ENCODE measurements at regions not wholly inside any gene's neighbourhood (a gene's known extent, or its start where the extent isn't known, plus 50 kb on each side); places are given as distances from the start of the nearest gene placed in this dataset.

DNA sequence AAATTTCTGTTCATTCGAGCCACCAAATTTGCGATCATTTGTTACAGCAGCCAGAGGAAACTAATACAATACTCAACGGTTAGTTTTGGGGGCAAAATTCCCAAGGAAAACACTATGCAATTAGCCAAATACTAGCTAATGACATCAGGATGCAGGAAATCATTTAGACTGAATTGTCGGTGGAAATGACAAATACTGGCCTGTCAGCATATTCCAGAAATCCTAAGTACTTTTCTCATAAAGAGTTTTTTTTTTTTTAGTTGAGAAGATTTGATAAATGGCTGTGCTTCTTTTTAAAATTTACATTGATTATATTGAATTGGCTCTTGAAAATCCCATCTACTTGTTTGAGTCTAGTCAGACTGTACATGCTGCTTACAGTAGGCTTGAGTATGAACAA, 410.1 kb downstream of the SUCLG1 start:
- TF ChIP-seq NR2C1 (IDR thresholded peaks at IDR 0.05) (no peak), BCL11A (IDR thresholded peaks at IDR 0.05; ENCODE audit: low read depth, low read length) (no peak)
- TF ChIP-seq, protein P1, sequence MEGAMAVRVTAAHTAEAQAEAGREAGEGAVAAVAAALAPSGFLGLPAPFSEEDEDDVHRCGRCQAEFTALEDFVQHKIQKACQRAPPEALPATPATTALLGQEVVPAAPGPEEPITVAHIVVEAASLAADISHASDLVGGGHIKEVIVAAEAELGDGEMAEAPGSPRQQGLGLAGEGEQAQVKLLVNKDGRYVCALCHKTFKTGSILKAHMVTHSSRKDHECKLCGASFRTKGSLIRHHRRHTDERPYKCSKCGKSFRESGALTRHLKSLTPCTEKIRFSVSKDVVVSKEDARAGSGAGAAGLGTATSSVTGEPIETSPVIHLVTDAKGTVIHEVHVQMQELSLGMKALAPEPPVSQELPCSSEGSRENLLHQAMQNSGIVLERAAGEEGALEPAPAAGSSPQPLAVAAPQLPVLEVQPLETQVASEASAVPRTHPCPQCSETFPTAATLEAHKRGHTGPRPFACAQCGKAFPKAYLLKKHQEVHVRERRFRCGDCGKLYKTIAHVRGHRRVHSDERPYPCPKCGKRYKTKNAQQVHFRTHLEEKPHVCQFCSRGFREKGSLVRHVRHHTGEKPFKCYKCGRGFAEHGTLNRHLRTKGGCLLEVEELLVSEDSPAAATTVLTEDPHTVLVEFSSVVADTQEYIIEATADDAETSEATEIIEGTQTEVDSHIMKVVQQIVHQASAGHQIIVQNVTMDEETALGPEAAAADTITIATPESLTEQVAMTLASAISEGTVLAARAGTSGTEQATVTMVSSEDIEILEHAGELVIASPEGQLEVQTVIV (IDR thresholded peaks at IDR 0.05; ENCODE audit: borderline replicate concordance, partially characterized antibody), result no peak
- no TSS peak for BruUV-seq (replicated peaks)
- ATAC-seq, result no peak
- no peak for FAIRE-seq
- no peaks in the 10 kb centered on the region for H3K9me3 ChIP-seq (replicated peaks; ENCODE audit: control insufficient read depth, insufficient read depth, low read length)
- H3K79me2 ChIP-seq (ENCODE audit: control insufficient read depth, insufficient read depth, low read length), result no peaks in the 10 kb centered on the region
- ChIA-PET CTCF (no interaction called here), SMC1A (ENCODE audit: uncharacterized antibody, unreplicated experiment) (interaction anchor here (0.8 to 1.3 kb wide), 2 partner anchors 20 to 244 kb away, joined by 3 to 5 read pairs; no protein-coding TSS in a partner anchor), RAD21 (ENCODE audit: unreplicated experiment) (no interaction called here), POLR2A (no interaction called here)
- H3K4me3 ChIP-seq, result no peak overlapping the region
- no peak overlapping the region for H2AFZ ChIP-seq (ENCODE audit: control insufficient read depth, low read depth, low read length)
- no peak overlapping the region for H3K9ac ChIP-seq (ENCODE audit: control insufficient read depth, insufficient read depth, low read length)
- H3K4me1 ChIP-seq (ENCODE audit: control insufficient read depth, insufficient read depth, low read length), result no peaks in the 10 kb centered on the region
- no peaks in the 10 kb centered on the region for H3K36me3 ChIP-seq (ENCODE audit: control insufficient read depth in 2 of 2, insufficient read depth in 2 of 2, low read length in 1 of 2)
- in situ Hi-C loops (cut with MboI), result no loop called here
- intact Hi-C loops (cut with micrococcal nuclease; ENCODE audit: unreplicated experiment), result no loop called here
- H3K27ac ChIP-seq (ENCODE audit: control insufficient read depth, insufficient read depth), result no peak overlapping the region
- 29% methylated on average over 4 of the region's 4 CpGs for WGBS (ENCODE audit: insufficient coverage, insufficient replicate concordance, low lambda C conversion rate, missing lambda C conversion rate)
- H3K4me2 ChIP-seq (ENCODE audit: control insufficient read depth, insufficient read depth), result no peak overlapping the region
- DNase-seq (ENCODE audit: low read depth, low spot score), result no peak
- no peaks in the 10 kb centered on the region for H4K20me1 ChIP-seq (ENCODE audit: control insufficient read depth, insufficient read depth)
- no peaks in the 10 kb centered on the region; a peak in 1 of 4 replicates for H3K27me3 ChIP-seq (replicated peaks in 1 of 2; ENCODE audit: control insufficient read depth in 2 of 2, insufficient read depth in 2 of 2, low read length in 1 of 2)

DNA sequence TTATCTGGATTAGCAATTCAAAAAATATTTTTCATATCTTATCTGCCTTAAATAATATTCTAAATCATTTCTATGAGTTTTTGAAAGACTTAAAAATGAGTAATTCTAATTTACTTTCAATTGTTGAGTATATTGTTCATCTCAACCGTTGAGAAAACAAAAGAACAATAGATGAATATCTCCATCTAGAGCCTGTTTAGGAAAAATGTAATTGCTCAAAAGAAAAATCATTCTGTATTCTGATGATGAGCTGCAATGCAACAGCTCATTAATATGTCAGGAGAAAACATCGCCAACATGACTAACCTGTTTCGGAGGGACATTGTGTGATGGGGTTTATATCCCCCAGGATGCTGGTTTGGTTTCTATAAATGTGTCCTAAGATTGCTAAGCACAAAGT, 417.6 kb downstream of the SUCLG1 start:
- intact Hi-C loops (cut with micrococcal nuclease; ENCODE audit: unreplicated experiment) (no loop called here), in situ Hi-C loops (cut with MboI) (no loop called here)
- ChIA-PET SMC1A (ENCODE audit: uncharacterized antibody, unreplicated experiment) (interaction anchor here (0.9 kb wide), 1 partner anchor 9 kb away, joined by 3 read pairs; no protein-coding TSS in a partner anchor), RAD21 (ENCODE audit: unreplicated experiment) (no interaction called here), CTCF (interaction anchor here (1.8 kb wide), 1 partner anchor 19 kb away, joined by 5 read pairs; no protein-coding TSS in a partner anchor), POLR2A (no interaction called here)
- Histone ChIP-seq H3K9ac (ENCODE audit: control insufficient read depth, insufficient read depth, low read length) (no peak overlapping the region), H3K9me3 (replicated peaks; ENCODE audit: control insufficient read depth, insufficient read depth, low read length) (no peaks in the 10 kb centered on the region), H3K4me3 (no peak overlapping the region), H3K79me2 (ENCODE audit: control insufficient read depth, insufficient read depth, low read length) (no peaks in the 10 kb centered on the region), H3K4me1 (ENCODE audit: control insufficient read depth, insufficient read depth, low read length) (no peaks in the 10 kb centered on the region), H3K4me2 (ENCODE audit: control insufficient read depth, insufficient read depth) (no peak overlapping the region), H4K20me1 (ENCODE audit: control insufficient read depth, insufficient read depth) (no peaks in the 10 kb centered on the region), H2AFZ (ENCODE audit: control insufficient read depth, low read depth, low read length) (no peak overlapping the region), H3K27me3 (replicated peaks in 1 of 2; ENCODE audit: control insufficient read depth in 2 of 2, insufficient read depth in 2 of 2, low read length in 1 of 2) (no peaks in the 10 kb centered on the region; a peak in 1 of 4 replicates), H3K36me3 (ENCODE audit: control insufficient read depth in 2 of 2, insufficient read depth in 2 of 2, low read length in 1 of 2) (no peaks in the 10 kb centered on the region), H3K27ac (ENCODE audit: control insufficient read depth, insufficient read depth) (no peak overlapping the region)
- ATAC-seq (no peak), DNase-seq (ENCODE audit: low read depth, low spot score) (no peak), FAIRE-seq (no peak)
- BruUV-seq (replicated peaks), result no TSS peak
- no peak for TF ChIP-seq SIX5 (IDR thresholded peaks at IDR 0.05; ENCODE audit: low read depth, low read length, severe bottlenecking)
- TF ChIP-seq MXI1 (IDR thresholded peaks at IDR 0.05; ENCODE audit: low read depth, low read length), result no peak
- TF ChIP-seq, protein P2, sequence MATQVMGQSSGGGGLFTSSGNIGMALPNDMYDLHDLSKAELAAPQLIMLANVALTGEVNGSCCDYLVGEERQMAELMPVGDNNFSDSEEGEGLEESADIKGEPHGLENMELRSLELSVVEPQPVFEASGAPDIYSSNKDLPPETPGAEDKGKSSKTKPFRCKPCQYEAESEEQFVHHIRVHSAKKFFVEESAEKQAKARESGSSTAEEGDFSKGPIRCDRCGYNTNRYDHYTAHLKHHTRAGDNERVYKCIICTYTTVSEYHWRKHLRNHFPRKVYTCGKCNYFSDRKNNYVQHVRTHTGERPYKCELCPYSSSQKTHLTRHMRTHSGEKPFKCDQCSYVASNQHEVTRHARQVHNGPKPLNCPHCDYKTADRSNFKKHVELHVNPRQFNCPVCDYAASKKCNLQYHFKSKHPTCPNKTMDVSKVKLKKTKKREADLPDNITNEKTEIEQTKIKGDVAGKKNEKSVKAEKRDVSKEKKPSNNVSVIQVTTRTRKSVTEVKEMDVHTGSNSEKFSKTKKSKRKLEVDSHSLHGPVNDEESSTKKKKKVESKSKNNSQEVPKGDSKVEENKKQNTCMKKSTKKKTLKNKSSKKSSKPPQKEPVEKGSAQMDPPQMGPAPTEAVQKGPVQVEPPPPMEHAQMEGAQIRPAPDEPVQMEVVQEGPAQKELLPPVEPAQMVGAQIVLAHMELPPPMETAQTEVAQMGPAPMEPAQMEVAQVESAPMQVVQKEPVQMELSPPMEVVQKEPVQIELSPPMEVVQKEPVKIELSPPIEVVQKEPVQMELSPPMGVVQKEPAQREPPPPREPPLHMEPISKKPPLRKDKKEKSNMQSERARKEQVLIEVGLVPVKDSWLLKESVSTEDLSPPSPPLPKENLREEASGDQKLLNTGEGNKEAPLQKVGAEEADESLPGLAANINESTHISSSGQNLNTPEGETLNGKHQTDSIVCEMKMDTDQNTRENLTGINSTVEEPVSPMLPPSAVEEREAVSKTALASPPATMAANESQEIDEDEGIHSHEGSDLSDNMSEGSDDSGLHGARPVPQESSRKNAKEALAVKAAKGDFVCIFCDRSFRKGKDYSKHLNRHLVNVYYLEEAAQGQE (IDR thresholded peaks at IDR 0.05; ENCODE audit: low read depth, low read length), result no peak
- WGBS (ENCODE audit: insufficient coverage, insufficient replicate concordance, low lambda C conversion rate, missing lambda C conversion rate), result 31% methylated on average over 3 of the region's 3 CpGs
